Right lobe of liver (tissue), 6 donors: ENCODE measurements at regions not wholly inside any gene's neighbourhood (a gene's known extent, or its start where the extent isn't known, plus 50 kb on each side); places are given as distances from the start of the nearest gene placed in this dataset.
"Not testable (repeated sequence)": the region's sequence is repeated elsewhere in the genome, so short reads cannot be mapped to it uniquely, and the experiment has no call there.

ENCODE experiments used
- ATAC-seq, 4 donors: fragments of 200-7000 bp; cut with Tn5 transposase; one replicate each; pipeline ENCODE4 v1.9.1; 2020; ENCODE audit warnings: mild to moderate bottlenecking in 4 of 4, moderate library complexity in 4 of 4
- DNase-seq, 3 donors: peaks; one replicate each; pipeline ENCODE4 v3.0.0-alpha.2; 2020
- H3K27ac ChIP-seq, 3 donors: fragments of 200-600 bp; one replicate each; pipeline ENCODE4 v1.8.0; 2022
- H3K27me3 ChIP-seq, 2 donors: fragments of 200-600 bp; one replicate each; pipeline ENCODE4 v1.8.0; 2022
- H3K36me3 ChIP-seq, 4 donors: fragments of 200-600 bp; sonication (generic) in 1 of 4; one replicate each; pipeline versions ENCODE4 v1.5.1 to v1.8.0; 2017 to 2022; ENCODE audit warnings: control low read depth in 1 of 4
- H3K4me1 ChIP-seq, 4 donors: fragments of 200-600 bp; sonication (generic) in 1 of 4; one replicate each; pipeline versions ENCODE4 v1.5.1 to v1.8.0; 2017 to 2022; ENCODE audit warnings: control low read depth in 1 of 4
- H3K4me3 ChIP-seq, 3 donors: fragments of 200-600 bp; one replicate each; pipeline ENCODE4 v1.8.0; 2022
- H3K9me3 ChIP-seq, 4 donors: fragments of 200-600 bp; sonication (generic) in 1 of 4; one replicate each; pipeline versions ENCODE4 v1.5.1 to v1.8.0; 2017 to 2022; ENCODE audit warnings: control low read depth in 1 of 4
- POLR2A ChIP-seq: fragments of 450-650 bp; IDR thresholded peaks from one replicate; pipeline ENCODE4 v1.6.1; 2017; ENCODE audit warnings: antibody characterized with exemption, mild to moderate bottlenecking
- WGBS: methylation state at CpG from one replicate; pipeline ENCODE4 v1.1.6; 2018; ENCODE audit warnings: low coverage, low lambda C conversion rate; ENCODE audit not compliant: insufficient coverage; ENCODE audit errors: missing lambda C conversion rate; 5-methylcytosine and 5-hydroxymethylcytosine counted together
- intact Hi-C, 2 donors: fragments of 100-400 bp; cut with DNase I; formaldehyde crosslinking; loops; one replicate each; pipeline versions ENCODE4 v1.11.2 to v1.14.1; 2022
- TF ChIP-seq, protein P1 (sequence below), 4 donors: fragments of 200-600 bp in 3 of 4; fragments of 450-650 bp in 1 of 4; IDR thresholded peaks; one replicate each; pipeline versions ENCODE4 v1.5.1 to v1.8.0; 2016 to 2022; ENCODE audit warnings: antibody characterized with exemption in 4 of 4, mild to moderate bottlenecking in 2 of 4
- donor health status: DM: no; HTN: yes; CAD: no.
- donor health status: DM: no; HTN: no; CAD: no.
- donor health status: DM: no; HTN: no; CAD: no.
- donor health status: DM: no; HTN: yes; CAD: no.
- donor health status: DM: no; HTN: yes; CAD: no.

DNA sequence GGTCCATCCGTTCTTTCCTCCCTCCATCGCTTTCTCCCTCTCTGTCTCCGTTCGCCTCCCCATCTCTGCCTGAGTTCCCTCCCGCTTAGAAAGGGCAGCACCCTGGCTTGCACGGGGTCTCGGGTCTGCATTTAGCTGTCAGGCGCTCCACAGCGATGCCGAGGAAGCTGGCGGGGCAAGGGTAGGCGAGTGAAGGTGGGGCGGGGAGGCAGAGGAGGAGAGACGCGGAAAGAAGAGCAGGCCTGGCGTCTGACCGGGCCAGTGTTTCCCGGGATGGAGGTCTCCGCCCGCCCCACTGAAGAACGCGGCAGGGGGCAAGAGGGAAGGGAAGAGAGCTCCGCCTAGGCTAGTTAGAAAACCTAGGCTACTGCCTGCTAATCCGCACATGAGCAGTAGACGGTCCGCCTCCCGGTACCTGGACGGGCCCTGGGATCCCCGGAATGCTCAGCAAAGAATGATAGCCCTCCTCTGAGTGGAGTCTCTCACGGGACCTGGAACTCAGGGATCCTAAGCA, 3922.5 kb upstream of the OR11H1 start:
- ATAC-seq (no peak), DNase-seq (peak in 1 of 3 donors; percentile 60)
- no peak for TF ChIP-seq POLR2A
- TF ChIP-seq, protein P1, sequence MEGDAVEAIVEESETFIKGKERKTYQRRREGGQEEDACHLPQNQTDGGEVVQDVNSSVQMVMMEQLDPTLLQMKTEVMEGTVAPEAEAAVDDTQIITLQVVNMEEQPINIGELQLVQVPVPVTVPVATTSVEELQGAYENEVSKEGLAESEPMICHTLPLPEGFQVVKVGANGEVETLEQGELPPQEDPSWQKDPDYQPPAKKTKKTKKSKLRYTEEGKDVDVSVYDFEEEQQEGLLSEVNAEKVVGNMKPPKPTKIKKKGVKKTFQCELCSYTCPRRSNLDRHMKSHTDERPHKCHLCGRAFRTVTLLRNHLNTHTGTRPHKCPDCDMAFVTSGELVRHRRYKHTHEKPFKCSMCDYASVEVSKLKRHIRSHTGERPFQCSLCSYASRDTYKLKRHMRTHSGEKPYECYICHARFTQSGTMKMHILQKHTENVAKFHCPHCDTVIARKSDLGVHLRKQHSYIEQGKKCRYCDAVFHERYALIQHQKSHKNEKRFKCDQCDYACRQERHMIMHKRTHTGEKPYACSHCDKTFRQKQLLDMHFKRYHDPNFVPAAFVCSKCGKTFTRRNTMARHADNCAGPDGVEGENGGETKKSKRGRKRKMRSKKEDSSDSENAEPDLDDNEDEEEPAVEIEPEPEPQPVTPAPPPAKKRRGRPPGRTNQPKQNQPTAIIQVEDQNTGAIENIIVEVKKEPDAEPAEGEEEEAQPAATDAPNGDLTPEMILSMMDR (IDR thresholded peaks at IDR 0.05): no peak
- Histone ChIP-seq H3K9me3 (no peaks in the 10 kb centered on the region), H3K36me3 (no peaks in the 10 kb centered on the region), H3K27me3 (no peaks in the 10 kb centered on the region), H3K4me3 (no peak overlapping the region), H3K27ac (no peak overlapping the region), H3K4me1 (no peaks in the 10 kb centered on the region)
- intact Hi-C loops: no loop called here
- 71% methylated on average over 23 of the region's 30 CpGs for WGBS

DNA sequence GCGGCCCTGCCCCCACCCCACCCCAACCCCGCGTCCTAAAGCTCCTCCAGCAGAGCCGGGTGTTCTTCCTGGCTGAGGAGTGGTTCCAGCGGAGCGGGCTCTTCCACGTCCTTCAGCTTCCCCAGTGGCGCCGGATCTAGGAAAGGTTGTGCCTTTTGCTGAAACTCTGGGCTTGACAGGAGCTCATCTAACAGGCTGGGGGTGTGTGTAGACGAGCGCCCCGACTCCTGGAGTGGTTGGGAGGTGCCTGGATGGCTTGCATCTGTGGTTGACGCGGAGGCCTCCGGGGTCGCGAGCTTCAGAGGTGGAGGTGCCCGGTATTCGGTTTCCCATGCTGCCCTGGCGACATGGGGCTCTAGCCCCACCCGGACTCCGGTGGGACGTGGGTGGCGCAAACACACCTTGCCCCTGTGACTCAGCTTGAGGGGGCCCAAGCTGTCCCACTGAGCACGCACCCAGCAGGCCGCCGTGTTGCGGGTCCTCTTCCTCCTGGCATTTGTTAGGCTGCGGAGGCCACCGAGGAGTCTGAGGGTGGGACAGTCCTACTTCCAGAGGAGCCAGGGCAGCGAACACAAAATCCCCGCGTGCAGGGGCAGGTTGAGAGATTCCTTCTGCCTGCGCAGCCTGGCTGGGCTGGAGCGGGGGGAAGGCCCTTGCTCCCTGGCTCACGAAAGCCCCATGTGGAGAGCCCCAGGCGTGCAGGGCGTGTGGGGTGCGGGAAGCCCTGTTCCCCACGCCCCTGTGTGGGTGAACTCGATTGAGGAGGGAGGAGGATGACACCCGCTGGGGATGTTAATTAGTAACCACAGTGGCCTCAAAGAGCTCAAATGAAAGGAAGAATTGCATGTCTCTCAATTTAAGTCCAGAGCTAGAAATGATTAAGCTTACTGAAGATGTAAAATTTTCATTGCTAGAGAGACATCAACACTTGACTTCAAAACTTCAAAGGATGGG, 3921.7 kb upstream of the OR11H1 start:
- H3K4me3 ChIP-seq, H3K4me1 ChIP-seq, H3K9me3 ChIP-seq, H3K27me3 ChIP-seq, ATAC-seq, H3K36me3 ChIP-seq, H3K27ac ChIP-seq, intact Hi-C loops: not testable (repeated sequence)
- 62% methylated on average over 12 of the region's 42 CpGs for WGBS
- DNase-seq: peak in 1 of 3 donors; percentile 58

DNA sequence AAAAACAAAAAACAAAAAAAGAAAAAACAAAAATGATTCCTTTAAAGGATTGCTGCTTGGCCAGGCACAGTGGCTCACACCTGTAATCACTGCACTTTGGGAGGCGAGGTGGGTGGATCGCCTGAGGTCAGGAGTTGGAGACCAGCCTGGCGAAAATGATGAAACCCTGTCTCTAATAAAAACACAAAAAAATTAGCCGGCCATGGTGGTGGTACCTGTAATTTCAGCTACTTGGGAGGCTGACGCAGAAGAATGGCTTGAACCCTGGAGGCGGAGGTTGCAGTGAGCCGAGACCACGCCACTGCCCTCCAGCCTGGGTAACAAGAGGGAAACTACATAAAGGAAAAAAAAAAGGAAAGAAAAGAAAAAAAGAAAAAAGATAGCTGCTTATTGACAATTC, 3920.8 kb upstream of the OR11H1 start:
- intact Hi-C loops, H3K27ac ChIP-seq, H3K4me1 ChIP-seq, ATAC-seq, H3K9me3 ChIP-seq, DNase-seq, H3K36me3 ChIP-seq, H3K27me3 ChIP-seq, H3K4me3 ChIP-seq: not testable (repeated sequence)
- 66% methylated on average over 8 of the region's 8 CpGs for WGBS

DNA sequence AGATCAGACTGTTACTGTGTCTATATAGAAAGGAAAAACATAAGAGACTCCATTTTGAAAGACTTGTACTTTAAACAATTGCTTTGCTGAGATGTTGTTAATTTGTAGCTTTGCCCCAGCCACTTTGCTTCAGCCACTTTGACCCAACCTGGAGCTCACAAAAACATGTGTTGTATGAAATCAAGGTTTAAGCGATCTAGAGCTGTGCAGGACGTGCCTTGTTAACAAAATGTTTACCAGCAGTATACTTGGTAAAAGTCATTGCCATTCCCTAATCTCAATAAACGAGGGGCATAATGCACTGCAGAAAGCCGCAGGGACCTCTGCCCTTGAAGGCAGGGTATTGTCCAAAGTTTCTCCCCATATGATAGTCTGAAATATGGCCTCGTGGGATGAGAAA, 3919.5 kb upstream of the OR11H1 start:
- intact Hi-C loops, H3K36me3 ChIP-seq, H3K4me1 ChIP-seq, ATAC-seq, H3K27me3 ChIP-seq, H3K27ac ChIP-seq, DNase-seq, H3K4me3 ChIP-seq, H3K9me3 ChIP-seq: not testable (repeated sequence)
- WGBS: 35% methylated on average over 5 of the region's 5 CpGs

DNA sequence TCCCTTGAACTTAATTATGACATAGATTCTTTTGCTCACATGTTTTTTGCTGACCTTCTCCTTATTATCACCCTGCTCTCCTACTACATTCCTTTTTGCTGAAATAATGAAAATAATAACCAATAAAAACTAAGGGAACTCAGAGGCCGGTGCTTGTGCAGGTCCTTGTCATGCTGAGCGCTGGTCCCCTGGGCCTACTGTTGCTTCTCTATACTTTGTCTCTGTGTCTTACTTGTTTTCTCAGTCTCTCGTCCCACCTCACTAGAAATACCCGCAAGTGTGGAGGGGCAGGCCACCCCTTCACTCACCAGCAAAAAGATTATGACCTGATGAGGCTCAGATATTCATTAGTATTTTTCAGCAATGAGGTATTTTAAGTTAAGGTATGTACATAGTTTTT, 3918.8 kb upstream of the OR11H1 start:
- DNase-seq, H3K9me3 ChIP-seq, H3K4me3 ChIP-seq, ATAC-seq, intact Hi-C loops, H3K36me3 ChIP-seq, H3K27me3 ChIP-seq, H3K27ac ChIP-seq, H3K4me1 ChIP-seq: not testable (repeated sequence)
- 63% methylated on average over 4 of the region's 4 CpGs for WGBS

DNA sequence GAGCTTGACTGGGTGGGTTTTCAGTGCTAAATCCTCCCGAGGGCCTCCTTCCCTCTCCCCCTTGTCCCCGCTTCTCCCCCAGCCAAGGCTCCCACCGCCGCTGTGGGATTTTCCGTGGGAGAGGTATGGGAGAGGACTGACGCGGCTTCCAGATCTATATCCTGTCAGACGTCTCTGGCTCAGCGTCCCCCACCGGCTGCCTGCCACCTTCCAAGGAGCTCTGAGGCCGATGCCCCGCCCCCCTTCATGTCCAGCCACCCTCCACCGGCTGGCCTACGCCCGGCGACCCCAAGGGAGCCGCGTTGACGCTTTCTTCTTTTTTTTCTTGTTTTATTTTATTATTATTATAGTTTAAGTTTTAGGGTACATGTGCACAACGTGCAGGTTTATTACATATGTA, 3916.7 kb upstream of the OR11H1 start:
- intact Hi-C loops, H3K27ac ChIP-seq, H3K9me3 ChIP-seq, H3K27me3 ChIP-seq, ATAC-seq, H3K36me3 ChIP-seq, H3K4me1 ChIP-seq, H3K4me3 ChIP-seq: not testable (repeated sequence)
- 78% methylated on average over 20 of the region's 20 CpGs for WGBS
- peak in 1 of 3 donors; percentile 47 for DNase-seq

DNA sequence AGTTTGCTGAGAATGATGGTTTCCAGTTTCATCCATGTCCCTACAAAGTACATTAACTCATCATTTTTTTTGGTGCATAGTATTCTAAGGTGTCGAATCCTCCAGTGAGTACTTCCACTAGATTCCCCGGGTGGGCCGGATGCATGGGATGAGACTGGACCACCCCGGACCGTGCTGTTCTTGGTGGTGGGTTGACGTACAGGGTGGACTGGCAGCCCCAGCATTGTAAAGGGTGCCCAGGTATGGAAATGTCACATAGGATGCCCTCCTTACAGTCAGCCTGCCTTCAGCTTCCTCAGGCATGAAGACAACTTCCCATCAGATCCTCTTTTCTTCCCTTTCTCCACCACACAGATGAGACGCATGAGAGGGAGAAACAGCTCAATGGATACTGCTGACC, 3916.1 kb upstream of the OR11H1 start:
- H3K27me3 ChIP-seq, H3K4me1 ChIP-seq, intact Hi-C loops, DNase-seq, H3K9me3 ChIP-seq, ATAC-seq, H3K36me3 ChIP-seq, H3K27ac ChIP-seq, H3K4me3 ChIP-seq: not testable (repeated sequence)
- WGBS: 75% methylated on average over 6 of the region's 7 CpGs

DNA sequence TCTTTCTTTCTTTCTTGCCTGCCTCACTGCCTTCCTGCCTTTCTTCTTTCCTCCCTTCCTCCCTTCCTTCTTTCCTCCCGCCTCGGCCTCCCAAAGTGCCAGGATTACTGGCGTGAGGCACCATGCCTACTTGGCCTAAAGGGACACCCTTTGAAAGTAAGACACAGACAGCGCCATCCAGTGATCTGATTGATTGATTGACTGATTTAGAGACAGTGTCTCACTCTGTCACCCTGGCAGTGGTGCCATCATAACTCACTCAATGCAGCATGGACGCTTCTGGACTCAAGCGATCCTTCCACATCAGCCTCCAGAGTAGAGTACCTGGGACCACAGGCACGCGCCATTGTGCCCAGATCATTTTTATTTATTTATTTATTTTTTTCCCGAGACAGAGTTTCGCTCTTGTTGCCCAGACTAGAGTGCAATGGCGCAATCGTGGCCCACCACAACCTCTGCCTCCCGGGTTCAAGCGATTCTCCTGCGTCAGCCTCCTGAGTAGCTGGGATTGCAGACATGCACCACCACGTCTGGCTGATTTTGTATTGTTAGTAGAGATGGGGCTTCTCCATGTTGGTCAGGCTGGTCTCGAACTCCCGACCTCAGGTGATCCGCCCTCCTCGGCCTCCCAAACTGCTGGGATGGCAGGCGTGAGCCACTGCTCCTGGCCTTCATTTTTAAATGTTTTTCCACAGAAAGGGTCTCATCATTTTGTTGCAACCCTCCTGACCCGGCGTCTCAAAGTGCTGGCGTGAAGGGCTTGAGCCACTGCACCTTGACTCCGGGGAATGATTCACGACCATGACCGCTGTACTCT, 3914.7 kb upstream of the OR11H1 start:
- H3K27ac ChIP-seq, H3K4me1 ChIP-seq, H3K4me3 ChIP-seq, H3K9me3 ChIP-seq, H3K36me3 ChIP-seq, intact Hi-C loops, ATAC-seq, H3K27me3 ChIP-seq: not testable (repeated sequence)
- WGBS: 73% methylated on average over 27 of the region's 27 CpGs
- DNase-seq: peak in 1 of 3 donors; percentile 44
